Heart right ventricle (tissue), 16 donors: ENCODE measurements at regions not wholly inside any gene's neighbourhood (a gene's known extent, or its start where the extent isn't known, plus 50 kb on each side); places are given as distances from the start of the nearest gene placed in this dataset.

ENCODE experiments used
- ATAC-seq, 8 donors: fragments of 200-7000 bp; cut with Tn5 transposase; one replicate each; pipeline ENCODE4 v1.9.1; 2020; ENCODE audit warnings: mild to moderate bottlenecking in 8 of 8, moderate library complexity in 8 of 8, moderate number of reproducible peaks in 1 of 8
- DNase-seq, 2 donors: peaks; one replicate each; pipeline ENCODE4 v3.0.0-alpha.2; 2020
- H3K27ac ChIP-seq, 10 donors: fragments of 200-600 bp; sonication (generic) in 2 of 10; one replicate each; pipeline versions ENCODE4 v1.5.0 to v1.8.0; 2020 to 2022; ENCODE audit warnings: mild to moderate bottlenecking in 3 of 10
- H3K27me3 ChIP-seq, 7 donors: fragments of 200-600 bp; one replicate each; pipeline ENCODE4 v1.8.0; 2021 to 2022; ENCODE audit warnings: mild to moderate bottlenecking in 2 of 7
- H3K36me3 ChIP-seq, 9 donors: fragments of 200-600 bp; sonication (generic) in 1 of 9; one replicate each; pipeline versions ENCODE4 v1.5.0 to v1.8.0; 2020 to 2022; ENCODE audit warnings: mild to moderate bottlenecking in 2 of 9
- H3K4me1 ChIP-seq, 9 donors: fragments of 200-600 bp; sonication (generic) in 1 of 9; one replicate each; pipeline versions ENCODE4 v1.5.0 to v1.8.0; 2020 to 2022; ENCODE audit warnings: mild to moderate bottlenecking in 4 of 9
- H3K4me3 ChIP-seq, 10 donors: fragments of 200-600 bp; sonication (generic) in 2 of 10; one replicate each; pipeline versions ENCODE4 v1.5.0 to v1.8.0; 2020 to 2022; ENCODE audit warnings: mild to moderate bottlenecking in 7 of 10, moderate library complexity in 2 of 10
- H3K9me3 ChIP-seq, 11 donors: fragments of 200-600 bp in 10 of 11; sonication (generic) in 2 of 11; one replicate each; pipeline versions ENCODE4 v1.5.0 to v1.8.0; 2013 to 2022; ENCODE audit warnings: mild to moderate bottlenecking in 2 of 11, control low read depth in 1 of 11, moderate library complexity in 1 of 11
- WGBS, 2 donors: extraction: QIAGEN DNeasy Blood & Tissue Kit; methylation state at CpG; one replicate each; pipeline ENCODE4 v1.1.7; 2013; ENCODE audit warnings: inconsistent platforms in 1 of 2; 5-methylcytosine and 5-hydroxymethylcytosine counted together
- intact Hi-C, 10 donors: fragments of 100-400 bp; cut with DNase I; formaldehyde crosslinking; loops; one replicate each; pipeline versions ENCODE4 v1.11.1 to v1.14.2; 2022
- TF ChIP-seq, protein P1 (sequence below), 9 donors: fragments of 200-600 bp; sonication (generic) in 2 of 9; IDR thresholded peaks; one replicate each; pipeline versions ENCODE4 v1.5.0 to v1.8.0; 2021 to 2022; ENCODE audit warnings: antibody characterized with exemption in 9 of 9, mild to moderate bottlenecking in 5 of 9, moderate library complexity in 1 of 9
- donor health status: Arrhythmogenic right ventricular cardiomyopathy.
- donor health status: ischemic (EF 13 %, LVEDD 7.1; RV severe dilation, severe dysfunction).
- donor health status: healthy with polysubstance abuse.
- donor health status: DM: no; HTN: yes; CAD: no.
- donor health status: DM: no; HTN: no; CAD: no.
- donor health status: ischemic (EF 25% LVEDD 6.9; RV normal size, moderate dysfunction).
- donor health status: ischemic (EF 25% LVEDD 5.7; RV mildly dilated, moderate dysfunction).
- donor health status: healthy.
- donor health status: DM: yes; HTN: yes; CAD: no.
- donor health status: Ischemic cardiomyopathy.
- donor health status: ischemic (EF 35%, LVEDD 5.7; RV mildly dilated, moderate dysfunction).
- donor health status: nonischemic (EF 11% LVEDD 7.7; RV severe dilation, severe dysfunction).
- donor health status: DM: yes; HTN: yes; CAD: no.
- donor health status: PGD.
- donor health status: ischemic (EF 29% LVEDD 5.4; RV normal size, mild dysfunction).
- donor health status: nonischemic (EF 23%, LVEDD 6.1; RV moderate dilation, normal function).

DNA sequence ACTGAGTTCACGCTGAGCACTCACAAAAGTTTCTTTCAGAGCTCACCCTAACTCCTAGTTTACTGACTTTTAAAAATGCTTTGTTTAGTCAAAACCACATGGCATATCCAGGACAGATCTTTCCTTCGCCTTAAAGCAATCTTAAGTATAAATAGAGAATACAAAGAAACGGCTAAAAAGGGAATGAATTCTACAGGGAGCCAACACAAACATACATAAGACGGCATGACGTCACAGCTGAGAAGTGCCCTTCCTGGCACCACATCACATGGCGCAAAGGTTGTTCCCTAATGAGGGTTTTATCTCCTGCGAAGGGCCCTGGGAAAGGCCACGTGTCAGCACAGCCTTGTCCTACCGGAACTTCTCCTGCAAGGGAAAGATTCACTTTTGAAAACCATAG lies 141.3 kb downstream of the IRX1 start:
- H3K9me3 ChIP-seq, result no peaks in the 10 kb centered on the region
- intact Hi-C loops, result no loop called here

GRCh38 chr5:3738919-3739318 lies 143.3 kb downstream of the IRX1 start:
- Histone ChIP-seq H3K27me3 (peaks cover 0 to 4% (median 0%) of the 10 kb centered on the region in 7 donors), H3K27ac (no peak overlapping the region), H3K4me1 (no peaks in the 10 kb centered on the region), H3K9me3 (no peaks in the 10 kb centered on the region), H3K36me3 (no peaks in the 10 kb centered on the region), H3K4me3 (no peak overlapping the region)
- 84 to 89% methylated on average over 3 of the region's 3 CpGs for WGBS, 2 donors
- intact Hi-C loops, result no loop called here
- TF ChIP-seq, protein P1, sequence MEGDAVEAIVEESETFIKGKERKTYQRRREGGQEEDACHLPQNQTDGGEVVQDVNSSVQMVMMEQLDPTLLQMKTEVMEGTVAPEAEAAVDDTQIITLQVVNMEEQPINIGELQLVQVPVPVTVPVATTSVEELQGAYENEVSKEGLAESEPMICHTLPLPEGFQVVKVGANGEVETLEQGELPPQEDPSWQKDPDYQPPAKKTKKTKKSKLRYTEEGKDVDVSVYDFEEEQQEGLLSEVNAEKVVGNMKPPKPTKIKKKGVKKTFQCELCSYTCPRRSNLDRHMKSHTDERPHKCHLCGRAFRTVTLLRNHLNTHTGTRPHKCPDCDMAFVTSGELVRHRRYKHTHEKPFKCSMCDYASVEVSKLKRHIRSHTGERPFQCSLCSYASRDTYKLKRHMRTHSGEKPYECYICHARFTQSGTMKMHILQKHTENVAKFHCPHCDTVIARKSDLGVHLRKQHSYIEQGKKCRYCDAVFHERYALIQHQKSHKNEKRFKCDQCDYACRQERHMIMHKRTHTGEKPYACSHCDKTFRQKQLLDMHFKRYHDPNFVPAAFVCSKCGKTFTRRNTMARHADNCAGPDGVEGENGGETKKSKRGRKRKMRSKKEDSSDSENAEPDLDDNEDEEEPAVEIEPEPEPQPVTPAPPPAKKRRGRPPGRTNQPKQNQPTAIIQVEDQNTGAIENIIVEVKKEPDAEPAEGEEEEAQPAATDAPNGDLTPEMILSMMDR (IDR thresholded peaks at IDR 0.05), result no peak
- ATAC-seq (no peak), DNase-seq (no peak)

More for the DNA sequence above, 141.3 kb downstream of the IRX1 start:
- WGBS, 2 donors, result 65 to 71% methylated on average over 9 of the region's 9 CpGs
- no peak overlapping the region for H3K4me3 ChIP-seq
- DNase-seq, result no peak
- TF ChIP-seq, protein P1 (IDR thresholded peaks at IDR 0.05), result no peak
- no peak for ATAC-seq
- no peaks in the 10 kb centered on the region for H3K36me3 ChIP-seq
- H3K27ac ChIP-seq, result no peak overlapping the region
- H3K27me3 ChIP-seq, result peaks cover 0 to 4% (median 0%) of the 10 kb centered on the region in 7 donors
- no peaks in the 10 kb centered on the region for H3K4me1 ChIP-seq

GRCh38 chr5:3740546-3741373 lies 145.1 kb downstream of the IRX1 start:
- Histone ChIP-seq H3K4me1 (no peaks in the 10 kb centered on the region), H3K9me3 (no peaks in the 10 kb centered on the region), H3K27ac (no peak overlapping the region), H3K36me3 (no peaks in the 10 kb centered on the region), H3K27me3 (peaks cover 0 to 4% (median 0%) of the 10 kb centered on the region in 7 donors), H3K4me3 (no peak overlapping the region)
- WGBS, 2 donors, result 87% methylated on average over 26 to 27 of the region's 27 CpGs
- TF ChIP-seq, protein P1 (IDR thresholded peaks at IDR 0.05), result no peak
- intact Hi-C loops, result no loop called here
- DNase-seq, result no peak
- ATAC-seq, result peak in 1 of 8 donors; percentile 25

- Histone ChIP-seq H3K4me3 (no peak overlapping the region), H3K27me3 (peaks cover 0 to 2% (median 0%) of the 10 kb centered on the region in 7 donors), H3K4me1 (no peaks in the 10 kb centered on the region), H3K27ac (no peak overlapping the region), H3K9me3 (peaks cover 0 to 3% (median 0%) of the 10 kb centered on the region in 11 donors), H3K36me3 (no peaks in the 10 kb centered on the region)
- intact Hi-C loops, result no loop called here
- TF ChIP-seq, protein P1 (IDR thresholded peaks at IDR 0.05), result no peak
- ATAC-seq (no peak), DNase-seq (no peak)
- WGBS, 2 donors, result 67 to 82% methylated on average over 8 of the region's 8 CpGs
Measured at GRCh38 chr5:3741374-3741770, 145.7 kb downstream of the IRX1 start.
